Activated T-helper 1 cell treated with anti-CD3 and anti-CD28 coated beads, Interleukin-12 subunit alpha, Interleukin-12 subunit beta, Interleukin-2, Interleukin-4 antibody, amounts not matched to agents 30 ng/mL and 10 ng/mL and 1 ng/mL, durations not matched to agents 14 hours and 24 hours and 36 hours (primary cell): ENCODE measurements at regions not wholly inside any gene's neighbourhood (a gene's known extent, or its start where the extent isn't known, plus 50 kb on each side); places are given as distances from the start of the nearest gene placed in this dataset.

ENCODE experiments used
- DNase-seq: peaks from one replicate; pipeline ENCODE4 v3.0.0; 2021; ENCODE audit warnings: low spot score
- H3K27ac Mint-ChIP-seq: one replicate; pipeline ENCODE4 v1.8.0; 2021; ENCODE audit warnings: mild to moderate bottlenecking, mixed read lengths
- H3K27me3 Mint-ChIP-seq: one replicate; pipeline ENCODE4 v1.8.0; 2022; ENCODE audit warnings: mild to moderate bottlenecking, moderate library complexity, mixed read lengths; ENCODE audit not compliant: insufficient read depth
- H3K36me3 Mint-ChIP-seq: one replicate; pipeline ENCODE4 v1.8.0; 2021; ENCODE audit warnings: low read depth, mixed read lengths
- H3K4me1 Mint-ChIP-seq: one replicate; pipeline ENCODE4 v1.8.0; 2021; ENCODE audit warnings: low read depth, mixed read lengths
- H3K4me3 Mint-ChIP-seq: one replicate; pipeline ENCODE4 v1.8.0; 2021; ENCODE audit warnings: mild to moderate bottlenecking, moderate library complexity, mixed read lengths
- H3K9me3 Mint-ChIP-seq: one replicate; pipeline ENCODE4 v1.8.0; 2021; ENCODE audit warnings: mixed read lengths
- intact Hi-C: fragments of 100-400 bp; cut with micrococcal nuclease; formaldehyde crosslinking; loops from one replicate; pipeline ENCODE4 v1.15.1; 2024

DNA sequence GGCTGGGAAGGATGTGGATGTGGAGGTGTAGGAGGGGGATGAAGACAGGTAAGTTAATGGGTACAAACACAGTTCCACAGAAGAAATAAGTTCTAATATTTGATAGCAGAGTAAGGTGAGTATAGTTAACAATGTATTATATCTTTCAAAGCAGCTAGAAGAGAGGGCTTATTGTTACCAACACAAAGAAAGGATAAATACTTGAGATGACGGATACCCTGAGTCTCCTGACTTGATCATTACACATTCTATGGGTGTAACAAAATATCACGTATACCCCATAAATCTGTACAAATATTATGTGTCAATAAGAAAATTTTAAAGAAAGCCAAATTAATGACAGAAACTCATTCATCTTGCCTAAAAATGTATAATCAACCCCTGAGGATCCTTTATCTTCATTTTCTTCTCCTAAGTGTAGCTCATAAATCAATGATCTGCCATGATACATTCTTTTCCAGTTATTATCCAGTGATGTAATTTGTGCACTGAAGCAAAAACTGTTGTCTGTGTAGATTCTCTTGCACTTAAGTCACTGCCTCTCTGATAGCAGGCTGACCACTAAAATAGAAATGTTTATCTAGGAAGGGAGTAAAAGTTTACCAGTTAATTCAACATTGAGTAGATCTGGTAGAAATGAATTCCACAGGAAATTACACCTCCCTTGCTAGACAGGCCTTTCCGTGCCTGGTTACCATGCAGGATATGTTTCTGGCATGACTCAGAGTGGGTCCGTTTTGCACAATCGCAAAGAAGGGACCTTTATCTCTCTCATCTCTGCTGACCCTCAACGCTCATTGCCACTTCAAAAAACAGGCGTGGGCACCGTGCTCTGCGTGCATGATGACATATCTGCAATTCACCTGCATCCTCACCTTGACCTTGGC, 249.7 kb upstream of the NCKAP5 start:
- H3K27me3 Mint-ChIP-seq: peaks cover 6% of the 10 kb centered on the region
- no peak for DNase-seq
- H3K27ac Mint-ChIP-seq: no peak overlapping the region
- H3K9me3 Mint-ChIP-seq: no peaks in the 10 kb centered on the region
- intact Hi-C loops: no loop called here
- no peak overlapping the region for H3K4me3 Mint-ChIP-seq
- no peaks in the 10 kb centered on the region for H3K4me1 Mint-ChIP-seq
- no peaks in the 10 kb centered on the region for H3K36me3 Mint-ChIP-seq

DNA sequence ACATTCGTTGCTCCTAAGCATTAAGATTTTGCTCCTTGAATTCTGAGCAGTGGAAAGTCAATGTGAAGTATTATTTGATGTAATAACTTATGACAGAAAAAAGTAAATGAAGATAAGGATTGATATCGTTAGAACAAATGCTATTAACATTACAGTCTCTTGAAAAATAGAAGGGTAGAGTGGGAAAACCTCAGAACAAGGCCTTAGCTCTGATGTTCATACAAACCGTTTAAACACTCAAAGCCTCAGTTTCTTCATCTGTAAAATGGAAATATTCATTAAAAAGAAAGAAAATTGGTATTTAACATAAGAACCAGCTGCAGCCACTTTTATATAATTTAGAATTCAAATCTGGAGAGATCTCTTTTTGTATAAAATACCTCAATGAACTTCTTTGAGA, 250.4 kb upstream of the NCKAP5 start:
- no peak for DNase-seq

DNA sequence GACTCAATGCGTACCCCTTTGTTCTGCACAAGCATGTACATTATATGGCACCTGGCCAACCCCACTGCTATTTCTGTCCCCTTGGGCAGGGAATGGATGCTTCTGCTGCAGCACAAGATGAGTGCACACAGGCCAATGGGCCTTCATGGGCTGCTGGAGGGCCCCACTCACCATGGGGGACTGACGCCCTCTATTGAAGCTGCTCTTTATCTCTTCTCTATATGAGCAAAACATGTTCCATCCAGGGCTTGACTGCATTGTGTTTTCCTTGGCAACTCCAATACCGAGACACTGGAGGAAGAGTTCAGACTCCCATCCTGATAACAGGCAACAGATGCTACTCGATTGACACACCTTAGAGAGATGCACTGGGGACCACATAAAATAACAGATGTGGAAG, 251.6 kb upstream of the NCKAP5 start:
- Mint-ChIP-seq H3K36me3 (no peaks in the 10 kb centered on the region), H3K4me3 (no peak overlapping the region), H3K9me3 (no peaks in the 10 kb centered on the region), H3K27me3 (peaks cover 6% of the 10 kb centered on the region), H3K4me1 (no peaks in the 10 kb centered on the region), H3K27ac (no peak overlapping the region)
- DNase-seq: no peak
- intact Hi-C loops: no loop called here

More for the DNA sequence above, 250.4 kb upstream of the NCKAP5 start:
- Mint-ChIP-seq H3K4me3 (no peak overlapping the region), H3K27ac (no peak overlapping the region), H3K36me3 (no peaks in the 10 kb centered on the region), H3K9me3 (no peaks in the 10 kb centered on the region), H3K27me3 (peaks cover 6% of the 10 kb centered on the region), H3K4me1 (no peaks in the 10 kb centered on the region)
- intact Hi-C loops: no loop called here

DNA sequence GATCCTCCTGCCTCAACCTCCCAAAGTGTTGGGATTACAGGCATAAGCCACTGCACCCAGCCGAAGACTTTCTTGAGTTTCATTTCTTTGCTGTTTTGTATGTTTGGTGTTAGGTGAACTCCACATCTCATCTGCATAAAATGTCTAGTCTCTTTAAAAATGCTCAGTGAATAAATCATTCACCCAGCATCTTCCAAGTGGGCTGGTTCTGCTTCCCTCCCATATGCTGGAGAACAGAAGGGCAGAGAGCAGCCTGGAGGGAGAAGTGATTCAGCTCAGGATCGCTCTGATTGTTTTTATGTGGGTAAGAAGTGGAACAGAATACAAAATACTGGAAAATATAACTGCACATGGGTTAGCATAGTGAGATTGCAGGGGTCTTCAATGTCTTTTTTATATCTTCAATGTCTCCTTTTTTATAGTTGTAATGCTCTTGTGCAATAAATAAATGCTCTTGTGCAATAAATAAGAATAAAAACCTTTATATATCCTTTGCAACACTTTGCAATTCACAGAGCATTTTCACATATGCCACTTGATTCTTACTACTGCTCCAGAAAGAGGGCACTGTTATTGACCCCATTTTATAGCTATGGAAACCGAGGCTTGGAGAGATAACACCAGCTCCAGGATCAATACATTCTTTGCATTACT, 253.0 kb upstream of the NCKAP5 start:
- intact Hi-C loops: no loop called here
- peaks cover 6% of the 10 kb centered on the region for H3K27me3 Mint-ChIP-seq
- H3K27ac Mint-ChIP-seq: no peak overlapping the region
- no peaks in the 10 kb centered on the region for H3K9me3 Mint-ChIP-seq
- no peak for DNase-seq
- H3K4me3 Mint-ChIP-seq: no peak overlapping the region
- no peaks in the 10 kb centered on the region for H3K36me3 Mint-ChIP-seq
- no peaks in the 10 kb centered on the region for H3K4me1 Mint-ChIP-seq

- no peak overlapping the region for H3K27ac Mint-ChIP-seq
- no peaks in the 10 kb centered on the region for H3K4me1 Mint-ChIP-seq
- DNase-seq: no peak
- intact Hi-C loops: no loop called here
- no peaks in the 10 kb centered on the region for H3K9me3 Mint-ChIP-seq
- H3K27me3 Mint-ChIP-seq: peaks cover 2% of the 10 kb centered on the region
- no peak overlapping the region for H3K4me3 Mint-ChIP-seq
- H3K36me3 Mint-ChIP-seq: no peaks in the 10 kb centered on the region
Observed at GRCh38 chr2:133822517-133823225, 254.4 kb upstream of the NCKAP5 start.

DNA sequence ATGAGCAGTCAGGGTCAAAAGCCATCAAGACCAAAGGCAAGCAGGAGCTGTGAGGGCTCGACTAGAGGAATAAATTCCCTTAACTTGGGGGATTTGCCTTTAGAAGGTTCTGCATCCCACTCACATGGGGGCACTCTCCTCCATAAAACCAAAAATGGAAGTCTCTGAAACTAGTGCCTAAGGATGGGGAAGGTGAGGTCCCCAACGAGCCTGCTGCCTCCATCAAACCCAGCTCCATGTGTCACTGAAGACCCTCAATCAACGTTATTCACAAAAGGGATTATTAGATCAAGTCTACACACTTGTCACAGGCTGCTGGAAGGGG, 254.9 kb upstream of the NCKAP5 start:
- Mint-ChIP-seq H3K4me3 (no peak overlapping the region), H3K9me3 (no peaks in the 10 kb centered on the region), H3K27ac (no peak overlapping the region), H3K36me3 (no peaks in the 10 kb centered on the region), H3K4me1 (no peaks in the 10 kb centered on the region), H3K27me3 (peaks cover 2% of the 10 kb centered on the region)
- DNase-seq: no peak
- intact Hi-C loops: no loop called here

DNA sequence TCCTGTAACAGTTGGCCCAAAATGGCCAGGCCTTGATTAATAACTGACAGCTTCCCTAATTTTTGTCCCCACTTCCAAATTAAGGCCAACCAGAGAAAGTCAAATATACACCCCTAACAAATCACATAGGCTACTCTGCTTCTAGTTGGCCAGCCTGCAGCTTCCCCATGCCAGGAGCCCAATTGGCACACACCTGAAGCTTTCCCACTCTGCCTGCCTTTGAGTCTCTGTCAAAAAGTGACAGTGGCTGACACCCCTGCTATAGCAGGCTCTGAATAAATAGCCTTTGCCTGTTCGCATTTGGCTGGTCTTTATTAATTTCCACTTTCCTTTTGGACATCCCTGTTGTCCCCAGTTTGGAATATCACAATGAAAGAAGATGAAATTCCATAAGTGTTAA, 256.6 kb upstream of the NCKAP5 start:
- Mint-ChIP-seq H3K36me3 (no peaks in the 10 kb centered on the region), H3K27ac (no peak overlapping the region), H3K4me1 (no peaks in the 10 kb centered on the region), H3K9me3 (no peaks in the 10 kb centered on the region), H3K27me3 (no peaks in the 10 kb centered on the region), H3K4me3 (no peak overlapping the region)
- no peak for DNase-seq
- intact Hi-C loops: no loop called here

DNA sequence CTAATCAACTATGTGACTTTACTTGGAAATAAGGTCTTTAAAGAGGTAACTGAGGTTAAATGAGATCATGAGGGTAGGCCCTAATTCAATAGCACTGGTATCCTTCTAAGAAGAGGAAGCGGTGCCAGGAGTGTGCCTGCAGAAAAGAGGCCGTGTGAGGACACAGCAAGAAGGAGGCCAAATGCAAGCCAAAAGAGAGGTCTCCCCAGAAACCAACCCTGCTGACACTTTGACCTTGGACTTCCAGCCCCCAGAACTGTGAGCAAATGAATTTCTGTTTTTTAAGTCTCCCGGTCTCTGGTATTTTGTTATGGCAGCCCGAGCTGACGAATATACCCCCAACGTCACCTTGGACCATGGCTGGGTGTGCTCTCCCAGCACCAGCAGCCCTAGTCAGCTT, 257.5 kb upstream of the NCKAP5 start:
- no peak overlapping the region for H3K4me3 Mint-ChIP-seq
- H3K4me1 Mint-ChIP-seq: no peaks in the 10 kb centered on the region
- H3K36me3 Mint-ChIP-seq: no peaks in the 10 kb centered on the region
- intact Hi-C loops: no loop called here
- H3K27me3 Mint-ChIP-seq: no peaks in the 10 kb centered on the region
- no peak overlapping the region for H3K27ac Mint-ChIP-seq
- no peak for DNase-seq
- H3K9me3 Mint-ChIP-seq: no peaks in the 10 kb centered on the region

GRCh38 chr2:133828913-133829312, 260.6 kb upstream of the NCKAP5 start:
- DNase-seq: no peak
- Mint-ChIP-seq H3K27ac (no peak overlapping the region), H3K4me1 (no peaks in the 10 kb centered on the region), H3K36me3 (no peaks in the 10 kb centered on the region), H3K9me3 (no peaks in the 10 kb centered on the region), H3K4me3 (no peak overlapping the region), H3K27me3 (no peaks in the 10 kb centered on the region)
- intact Hi-C loops: no loop called here

DNA sequence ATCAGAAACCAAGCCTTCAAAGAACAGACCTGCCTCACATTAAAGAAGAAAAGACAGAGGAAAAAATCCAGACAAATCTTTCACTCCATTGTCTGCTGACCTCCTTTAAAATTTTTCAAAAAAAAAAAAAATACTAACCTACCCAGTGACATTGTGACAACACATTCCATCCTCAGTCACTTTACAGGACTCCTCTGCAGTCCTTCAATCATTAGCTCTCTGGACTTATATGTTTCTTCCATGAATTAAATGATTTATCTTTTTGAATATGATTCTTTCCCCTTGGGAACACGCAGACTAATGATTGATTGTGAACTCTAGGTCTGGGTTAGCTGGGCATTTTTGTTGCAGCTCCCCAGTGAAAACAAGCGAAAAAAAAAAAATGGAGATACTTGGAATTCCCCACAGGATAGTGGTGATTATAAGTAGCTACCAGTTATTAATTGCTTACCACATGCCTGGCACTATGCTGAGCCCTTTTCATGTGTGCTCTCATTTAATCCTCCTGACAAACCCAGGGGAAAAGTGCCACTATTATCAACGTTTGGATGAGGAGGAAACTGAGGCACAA, 261.3 kb upstream of the NCKAP5 start:
- Mint-ChIP-seq H3K4me1 (no peaks in the 10 kb centered on the region), H3K36me3 (no peaks in the 10 kb centered on the region), H3K27ac (no peak overlapping the region), H3K9me3 (no peaks in the 10 kb centered on the region), H3K27me3 (no peaks in the 10 kb centered on the region), H3K4me3 (no peak overlapping the region)
- intact Hi-C loops: no loop called here
- no peak for DNase-seq

GRCh38 chr2:133833746-133834145, 265.5 kb upstream of the NCKAP5 start:
- Mint-ChIP-seq H3K27me3 (no peaks in the 10 kb centered on the region), H3K4me1 (no peaks in the 10 kb centered on the region), H3K36me3 (no peaks in the 10 kb centered on the region), H3K4me3 (no peak overlapping the region), H3K27ac (no peak overlapping the region), H3K9me3 (no peaks in the 10 kb centered on the region)
- intact Hi-C loops: no loop called here
- no peak for DNase-seq

DNA sequence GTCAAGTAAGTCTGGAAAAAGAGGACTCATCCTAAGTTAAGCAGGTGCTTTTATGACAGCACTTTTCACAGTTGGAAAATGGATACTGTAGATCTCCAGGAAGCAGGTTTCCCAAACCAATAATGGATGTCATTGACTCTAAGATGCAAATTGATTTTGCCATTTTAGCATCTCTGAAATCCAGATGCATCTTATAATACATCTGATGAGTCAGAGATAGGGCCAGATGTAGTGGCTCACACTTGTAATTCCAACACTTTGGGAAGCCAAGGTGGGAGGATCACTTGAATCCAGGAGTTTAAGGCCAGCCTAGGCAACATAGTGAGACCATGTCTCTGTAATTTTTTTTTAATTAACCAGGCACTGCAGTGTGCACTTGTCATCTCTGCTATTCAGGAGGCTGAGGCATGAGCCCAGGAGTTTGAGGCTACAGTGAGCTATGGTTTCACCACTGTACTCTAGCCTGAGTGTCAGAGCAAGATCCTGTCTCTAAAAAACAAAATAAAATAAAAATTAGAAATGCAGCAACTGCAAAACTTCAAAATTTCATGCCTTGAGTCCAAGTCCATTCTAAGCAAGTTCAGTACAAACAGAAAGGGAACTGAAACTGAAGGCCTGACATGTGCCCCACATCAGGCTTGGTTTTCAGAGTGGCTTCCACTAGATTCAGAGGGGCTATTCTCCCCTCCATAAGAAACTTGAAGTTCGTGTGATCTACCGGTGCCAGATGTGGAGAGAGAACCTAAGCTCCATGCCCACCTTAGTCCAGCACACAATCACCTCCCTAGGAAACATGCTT, 267.8 kb upstream of the NCKAP5 start:
- H3K4me3 Mint-ChIP-seq: no peak overlapping the region
- DNase-seq: no peak
- H3K4me1 Mint-ChIP-seq: no peaks in the 10 kb centered on the region
- H3K36me3 Mint-ChIP-seq: no peaks in the 10 kb centered on the region
- no peaks in the 10 kb centered on the region for H3K9me3 Mint-ChIP-seq
- H3K27me3 Mint-ChIP-seq: no peaks in the 10 kb centered on the region
- intact Hi-C loops: no loop called here
- H3K27ac Mint-ChIP-seq: no peak overlapping the region
